Adrenal gland (tissue), 5 donors: ENCODE measurements at regions not wholly inside any gene's neighbourhood (a gene's known extent, or its start where the extent isn't known, plus 50 kb on each side); places are given as distances from the start of the nearest gene placed in this dataset.

Experiments
- POLR2A ChIP-seq, 2 donors: fragments of 450-650 bp; IDR thresholded peaks; one replicate each; pipeline ENCODE4 v1.6.1; 2017; ENCODE audit warnings: antibody characterized with exemption in 2 of 2, mild to moderate bottlenecking in 2 of 2, moderate library complexity in 1 of 2
- TF ChIP-seq, protein P1 (sequence below), 6 experiments: fragments of 450-650 bp in 4 of 6; fragments of 200-600 bp in 2 of 6; sonication (generic) in 1 of 6; IDR thresholded peaks; 1 replicate in 5 of 6; 2 replicates in 1 of 6; pipeline versions ENCODE4 v1.5.1 to v1.8.0; 2016 to 2021; ENCODE audit warnings: antibody characterized with exemption in 6 of 6, mild to moderate bottlenecking in 2 of 6, moderate library complexity in 1 of 6
- donor health status: DM: no; HTN: no; CAD: no.

DNA sequence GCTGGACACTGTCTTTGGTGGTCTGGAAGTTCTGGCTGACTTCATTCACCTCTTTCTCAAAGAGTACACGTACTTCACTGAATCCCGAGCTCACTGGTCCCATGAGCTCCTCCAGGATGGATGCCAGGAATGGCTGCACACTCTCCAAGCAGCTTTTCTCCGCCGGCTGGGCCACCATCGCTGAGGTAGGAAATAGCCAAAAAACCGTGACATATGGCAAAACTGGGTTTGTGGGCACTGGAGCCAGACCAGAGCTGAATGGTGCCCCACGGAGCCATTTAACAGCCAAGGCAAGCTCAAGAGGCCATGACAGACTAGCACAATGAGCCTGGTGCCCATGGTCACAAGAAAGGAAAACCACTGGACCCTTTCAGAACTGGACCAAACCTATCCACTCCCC is 64.0 kb upstream of the EDEM3 start:
- TF ChIP-seq, protein P1, sequence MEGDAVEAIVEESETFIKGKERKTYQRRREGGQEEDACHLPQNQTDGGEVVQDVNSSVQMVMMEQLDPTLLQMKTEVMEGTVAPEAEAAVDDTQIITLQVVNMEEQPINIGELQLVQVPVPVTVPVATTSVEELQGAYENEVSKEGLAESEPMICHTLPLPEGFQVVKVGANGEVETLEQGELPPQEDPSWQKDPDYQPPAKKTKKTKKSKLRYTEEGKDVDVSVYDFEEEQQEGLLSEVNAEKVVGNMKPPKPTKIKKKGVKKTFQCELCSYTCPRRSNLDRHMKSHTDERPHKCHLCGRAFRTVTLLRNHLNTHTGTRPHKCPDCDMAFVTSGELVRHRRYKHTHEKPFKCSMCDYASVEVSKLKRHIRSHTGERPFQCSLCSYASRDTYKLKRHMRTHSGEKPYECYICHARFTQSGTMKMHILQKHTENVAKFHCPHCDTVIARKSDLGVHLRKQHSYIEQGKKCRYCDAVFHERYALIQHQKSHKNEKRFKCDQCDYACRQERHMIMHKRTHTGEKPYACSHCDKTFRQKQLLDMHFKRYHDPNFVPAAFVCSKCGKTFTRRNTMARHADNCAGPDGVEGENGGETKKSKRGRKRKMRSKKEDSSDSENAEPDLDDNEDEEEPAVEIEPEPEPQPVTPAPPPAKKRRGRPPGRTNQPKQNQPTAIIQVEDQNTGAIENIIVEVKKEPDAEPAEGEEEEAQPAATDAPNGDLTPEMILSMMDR (IDR thresholded peaks at IDR 0.05), result no peak
- no peak for TF ChIP-seq POLR2A (IDR thresholded peaks at IDR 0.05)
